Colonic mucosa (tissue), 4 donors: ENCODE measurements at regions not wholly inside any gene's neighbourhood (a gene's known extent, or its start where the extent isn't known, plus 50 kb on each side); places are given as distances from the start of the nearest gene placed in this dataset.

Source experiments
- DNase-seq: peaks from one replicate; pipeline ENCODE4 v3.0.0-alpha.2; 2020
- H3K27ac ChIP-seq: fragments of 200-600 bp; one replicate; pipeline ENCODE4 v1.8.0; 2021
- H3K27me3 ChIP-seq: fragments of 200-600 bp; one replicate; pipeline ENCODE4 v1.8.0; 2021
- H3K36me3 ChIP-seq: fragments of 200-600 bp; one replicate; pipeline ENCODE4 v1.8.0; 2021
- H3K4me1 ChIP-seq: fragments of 200-600 bp; one replicate; pipeline ENCODE4 v1.8.0; 2021; ENCODE audit warnings: mild to moderate bottlenecking
- H3K4me3 ChIP-seq: fragments of 200-600 bp; one replicate; pipeline ENCODE4 v1.8.0; 2021
- H3K9ac ChIP-seq, 2 donors: one replicate each; pipeline ENCODE4 v1.7.0; 2013; ENCODE audit warnings: control low read depth in 2 of 2, low read depth in 2 of 2, low read length in 2 of 2
- H3K9me3 ChIP-seq: fragments of 200-600 bp; one replicate; pipeline ENCODE4 v1.8.0; 2021
- intact Hi-C: fragments of 100-400 bp; cut with DNase I; formaldehyde crosslinking; loops from one replicate; pipeline ENCODE4 v1.14.1; 2022
- TF ChIP-seq, protein P1 (sequence below): fragments of 200-600 bp; IDR thresholded peaks from one replicate; pipeline ENCODE4 v1.8.0; 2022; ENCODE audit warnings: antibody characterized with exemption, mild to moderate bottlenecking
- donor health status: healthy.
- donor health status: DM: no; HTN: no; CAD: no.
- donor health status: DM: no; HTN: no; CAD: no.

DNA sequence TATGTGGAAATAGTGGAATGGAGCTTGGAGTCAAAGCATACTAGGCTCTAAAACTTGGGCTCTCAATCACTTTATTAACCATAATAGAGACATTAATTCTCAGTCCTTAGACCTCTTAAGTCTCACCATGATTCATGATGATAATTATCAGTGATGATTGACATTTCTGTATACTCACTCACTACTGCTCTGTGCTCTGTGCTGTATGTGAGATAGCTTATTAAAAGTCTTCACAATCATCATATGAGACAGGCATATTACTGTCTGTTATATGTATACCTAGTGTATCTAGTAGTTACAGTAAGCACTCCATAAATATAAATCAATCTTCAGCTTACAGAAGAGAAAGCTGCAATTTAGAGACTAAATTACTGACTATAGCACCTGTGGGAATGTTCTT, 236.0 kb upstream of the JAG1 start:
- intact Hi-C loops: no loop called here
- DNase-seq: no peak
- Histone ChIP-seq H3K4me3 (no peak overlapping the region), H3K36me3 (no peaks in the 10 kb centered on the region), H3K4me1 (no peaks in the 10 kb centered on the region), H3K27me3 (no peaks in the 10 kb centered on the region), H3K9ac (no peak overlapping the region), H3K9me3 (no peaks in the 10 kb centered on the region), H3K27ac (no peak overlapping the region)
- TF ChIP-seq, protein P1, sequence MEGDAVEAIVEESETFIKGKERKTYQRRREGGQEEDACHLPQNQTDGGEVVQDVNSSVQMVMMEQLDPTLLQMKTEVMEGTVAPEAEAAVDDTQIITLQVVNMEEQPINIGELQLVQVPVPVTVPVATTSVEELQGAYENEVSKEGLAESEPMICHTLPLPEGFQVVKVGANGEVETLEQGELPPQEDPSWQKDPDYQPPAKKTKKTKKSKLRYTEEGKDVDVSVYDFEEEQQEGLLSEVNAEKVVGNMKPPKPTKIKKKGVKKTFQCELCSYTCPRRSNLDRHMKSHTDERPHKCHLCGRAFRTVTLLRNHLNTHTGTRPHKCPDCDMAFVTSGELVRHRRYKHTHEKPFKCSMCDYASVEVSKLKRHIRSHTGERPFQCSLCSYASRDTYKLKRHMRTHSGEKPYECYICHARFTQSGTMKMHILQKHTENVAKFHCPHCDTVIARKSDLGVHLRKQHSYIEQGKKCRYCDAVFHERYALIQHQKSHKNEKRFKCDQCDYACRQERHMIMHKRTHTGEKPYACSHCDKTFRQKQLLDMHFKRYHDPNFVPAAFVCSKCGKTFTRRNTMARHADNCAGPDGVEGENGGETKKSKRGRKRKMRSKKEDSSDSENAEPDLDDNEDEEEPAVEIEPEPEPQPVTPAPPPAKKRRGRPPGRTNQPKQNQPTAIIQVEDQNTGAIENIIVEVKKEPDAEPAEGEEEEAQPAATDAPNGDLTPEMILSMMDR: no peak

DNA sequence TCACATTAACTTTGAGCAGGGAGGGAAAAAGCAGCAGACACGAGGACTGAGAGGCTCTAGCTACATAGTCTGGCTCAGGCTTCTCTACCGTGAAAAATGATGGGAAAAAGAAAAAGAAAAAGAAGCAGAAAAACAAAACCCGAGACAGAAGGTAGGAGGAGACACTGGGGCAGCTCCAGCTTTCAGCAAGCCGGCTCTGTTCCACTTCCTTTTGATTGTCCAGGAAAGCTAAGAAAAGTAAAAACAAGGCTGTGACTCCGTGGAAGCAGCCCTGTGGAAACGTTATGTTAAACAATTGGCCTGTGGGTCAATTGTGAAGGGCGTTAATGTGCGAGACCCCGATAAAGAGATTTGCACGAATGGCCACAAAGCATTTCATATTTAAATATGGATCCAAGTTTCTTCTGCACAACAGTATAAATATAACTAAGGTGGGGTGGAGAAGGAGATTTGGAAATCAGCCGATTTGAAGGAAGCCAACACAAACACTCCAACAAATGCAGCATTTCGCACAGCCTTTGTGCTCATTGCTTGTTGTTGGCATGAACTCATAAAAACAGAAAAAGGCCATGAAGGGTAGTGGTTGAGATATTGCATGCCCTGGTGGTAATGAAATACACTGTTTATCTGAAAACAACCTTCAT, 236.9 kb upstream of the JAG1 start:
- no peak overlapping the region for H3K9ac ChIP-seq
- H3K27ac ChIP-seq: no peak overlapping the region
- H3K4me1 ChIP-seq: no peaks in the 10 kb centered on the region
- H3K27me3 ChIP-seq: no peaks in the 10 kb centered on the region
- no peak overlapping the region for H3K4me3 ChIP-seq
- H3K36me3 ChIP-seq: no peaks in the 10 kb centered on the region
- no peak for DNase-seq
- H3K9me3 ChIP-seq: no peaks in the 10 kb centered on the region
- intact Hi-C loops: no loop called here
- TF ChIP-seq, protein P1: no peak

DNA sequence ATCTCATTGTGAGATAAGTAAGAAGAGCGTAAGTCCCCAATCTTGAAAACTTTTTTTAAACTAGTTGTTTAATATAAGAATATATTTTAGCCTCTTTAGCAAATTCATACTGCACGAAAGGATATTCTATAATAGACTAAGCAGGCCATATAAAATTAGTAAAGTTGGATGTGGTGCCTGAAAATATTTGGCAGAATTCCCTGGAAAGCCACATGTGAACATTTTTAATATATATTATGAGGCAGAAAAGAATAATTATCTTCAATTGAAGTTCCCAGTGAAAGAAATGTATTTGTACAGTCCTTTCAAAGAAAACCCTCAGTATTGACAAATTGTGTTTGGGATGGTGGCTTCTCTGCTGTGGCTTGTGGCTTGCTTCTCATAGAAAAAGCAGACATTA, 237.5 kb upstream of the JAG1 start:
- H3K4me1 ChIP-seq: no peaks in the 10 kb centered on the region
- no peak overlapping the region for H3K27ac ChIP-seq
- TF ChIP-seq, protein P1: no peak
- no peak overlapping the region for H3K4me3 ChIP-seq
- intact Hi-C loops: no loop called here
- no peaks in the 10 kb centered on the region for H3K9me3 ChIP-seq
- no peaks in the 10 kb centered on the region for H3K36me3 ChIP-seq
- H3K9ac ChIP-seq: no peak overlapping the region
- H3K27me3 ChIP-seq: no peaks in the 10 kb centered on the region
- no peak for DNase-seq

DNA sequence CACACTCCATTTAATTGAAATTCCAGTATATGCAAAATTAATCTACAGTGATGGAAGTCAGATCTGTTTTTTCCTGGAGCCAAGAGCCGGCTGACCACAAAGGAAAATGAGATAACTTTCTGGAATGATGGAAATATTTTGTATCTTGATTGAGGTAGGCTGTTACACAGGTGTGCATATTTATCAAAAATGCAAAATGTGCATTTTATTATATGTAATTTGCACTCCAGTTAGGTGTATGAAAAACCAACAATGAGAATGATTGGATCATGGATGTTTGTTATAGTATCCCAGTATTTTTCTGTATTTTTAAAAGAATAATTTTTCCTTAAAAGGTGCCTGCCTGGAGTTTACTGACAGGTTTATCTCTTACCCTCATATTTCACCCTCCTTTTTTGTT, 242.0 kb upstream of the JAG1 start:
- Histone ChIP-seq H3K4me1 (no peaks in the 10 kb centered on the region), H3K9me3 (no peaks in the 10 kb centered on the region), H3K27me3 (no peaks in the 10 kb centered on the region), H3K27ac (no peak overlapping the region), H3K36me3 (no peaks in the 10 kb centered on the region), H3K9ac (no peak overlapping the region), H3K4me3 (no peak overlapping the region)
- intact Hi-C loops: no loop called here
- no peak for DNase-seq
- TF ChIP-seq, protein P1: no peak

DNA sequence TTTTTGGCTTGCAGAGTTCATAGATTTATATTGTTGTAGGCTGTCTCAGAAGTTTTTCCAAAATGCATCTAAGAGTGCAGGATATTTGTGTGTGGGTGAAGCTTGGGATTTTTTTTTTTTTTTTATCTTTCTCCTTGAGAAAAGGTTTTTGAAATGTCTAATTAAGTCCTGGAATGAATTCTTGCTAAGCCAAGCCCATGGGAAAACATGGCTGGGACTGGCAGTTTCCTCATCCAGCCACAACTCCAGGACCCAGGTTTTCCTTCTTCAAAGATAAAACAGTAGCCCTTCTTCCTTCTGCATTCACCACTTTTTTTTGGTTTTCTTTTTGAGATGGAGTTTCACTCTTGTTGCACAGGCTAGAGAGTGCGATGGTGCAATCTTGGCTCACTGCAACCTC, 242.5 kb upstream of the JAG1 start:
- intact Hi-C loops: no loop called here
- Histone ChIP-seq H3K9me3 (no peaks in the 10 kb centered on the region), H3K36me3 (no peaks in the 10 kb centered on the region), H3K27ac (no peak overlapping the region), H3K27me3 (no peaks in the 10 kb centered on the region), H3K4me3 (no peak overlapping the region), H3K4me1 (no peaks in the 10 kb centered on the region), H3K9ac (no peak overlapping the region)
- DNase-seq: no peak
- TF ChIP-seq, protein P1: no peak
